Kidney (tissue), 13 donors: ENCODE measurements at regions not wholly inside any gene's neighbourhood (a gene's known extent, or its start where the extent isn't known, plus 50 kb on each side); places are given as distances from the start of the nearest gene placed in this dataset.

Source experiments
- DNase-seq, 5 donors: peaks; one replicate each; pipeline ENCODE4 v3.0.0-alpha.2; 2013 to 2020
- FAIRE-seq: peaks from 2 replicates; lab custom pipeline; 2012; peaks lifted over from hg19 to GRCh38; lab: Jason Lieb, UNC
- H3K27ac ChIP-seq, 2 donors: one replicate each; pipeline ENCODE4 v1.7.0; 2013; ENCODE audit warnings: low read depth in 2 of 2, low read length in 2 of 2, inconsistent platforms in 1 of 2
- H3K27me3 ChIP-seq: one replicate; pipeline ENCODE4 v1.7.1; 2013; ENCODE audit warnings: low read length, inconsistent platforms; ENCODE audit not compliant: control insufficient read depth, insufficient read depth
- H3K36me3 ChIP-seq, 3 donors: one replicate each; pipeline versions ENCODE4 v1.7.0 to v1.7.1; 2013; ENCODE audit warnings: low read length in 3 of 3, control low read depth in 1 of 3, inconsistent platforms in 1 of 3; ENCODE audit not compliant: insufficient read depth in 3 of 3, control insufficient read depth in 2 of 3
- H3K4me1 ChIP-seq, 3 donors: one replicate each; pipeline versions ENCODE4 v1.7.0 to v1.7.1; 2013; ENCODE audit warnings: low read length in 3 of 3, inconsistent platforms in 1 of 3, low read depth in 1 of 3; ENCODE audit not compliant: control insufficient read depth in 2 of 3, insufficient read depth in 2 of 3
- H3K4me3 ChIP-seq, 3 donors: one replicate each; pipeline versions ENCODE4 v1.7.0 to v1.8.1; 2013; ENCODE audit warnings: low read length in 3 of 3, control low read depth in 1 of 3, inconsistent platforms in 1 of 3
- H3K9ac ChIP-seq, 3 donors: one replicate each; pipeline versions ENCODE4 v1.7.0 to v1.7.1; 2013; ENCODE audit warnings: low read length in 3 of 3, control low read depth in 1 of 3, inconsistent platforms in 1 of 3
- H3K9me3 ChIP-seq, 3 donors: one replicate each; pipeline versions ENCODE4 v1.7.0 to v1.7.1; 2013; ENCODE audit warnings: low read length in 3 of 3, control low read depth in 1 of 3, inconsistent platforms in 1 of 3; ENCODE audit not compliant: control insufficient read depth in 2 of 3, insufficient read depth in 1 of 3
- intact Hi-C: fragments of 100-400 bp; cut with DNase I; formaldehyde crosslinking; loops from one replicate; pipeline ENCODE4 v1.11.1; 2022
- TF ChIP-seq, protein P1 (sequence below): IDR thresholded peaks from 3 replicates; pipeline ENCODE4 v1.5.1; 2012; ENCODE audit warnings: mild to moderate bottlenecking, moderate library complexity, borderline replicate concordance; ENCODE audit not compliant: insufficient read depth; ENCODE audit errors: extremely low read depth
- donor health status: control.
- donor health status: control.
- donor health status: control.
- donor health status: control.
- donor health status: control.
- donor health status: DM: yes; HTN: yes; CAD: no.
- donor health status: Normal renal cell carcinoma (clear cell type).

DNA sequence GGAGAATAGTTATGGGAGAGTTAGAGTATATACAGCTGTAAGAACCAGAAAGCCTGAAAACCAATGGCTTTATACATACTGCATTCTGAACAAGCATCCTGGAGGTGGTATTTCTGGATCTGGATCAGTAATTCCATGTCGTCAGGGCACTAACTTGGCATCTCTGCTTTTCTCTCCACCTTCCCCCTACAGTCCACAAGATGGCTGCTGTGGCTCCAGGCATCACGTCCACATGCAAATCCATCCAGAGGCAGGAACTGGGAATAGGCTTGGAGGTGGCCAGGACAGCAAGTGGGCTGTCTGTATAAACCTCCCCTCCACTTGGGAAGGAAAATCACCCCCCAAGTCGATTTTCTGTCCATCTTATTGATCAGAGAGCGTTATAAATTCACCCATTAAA lies 86.2 kb upstream of the WDR26 start:
- Histone ChIP-seq H3K4me1 (no peaks in the 10 kb centered on the region), H3K4me3 (no peak overlapping the region), H3K9me3 (no peaks in the 10 kb centered on the region), H3K27me3 (no peaks in the 10 kb centered on the region), H3K36me3 (no peaks in the 10 kb centered on the region), H3K9ac (no peak overlapping the region), H3K27ac (no peak overlapping the region)
- FAIRE-seq (no peak), DNase-seq (no peak)
- intact Hi-C loops: no loop called here
- TF ChIP-seq, protein P1, sequence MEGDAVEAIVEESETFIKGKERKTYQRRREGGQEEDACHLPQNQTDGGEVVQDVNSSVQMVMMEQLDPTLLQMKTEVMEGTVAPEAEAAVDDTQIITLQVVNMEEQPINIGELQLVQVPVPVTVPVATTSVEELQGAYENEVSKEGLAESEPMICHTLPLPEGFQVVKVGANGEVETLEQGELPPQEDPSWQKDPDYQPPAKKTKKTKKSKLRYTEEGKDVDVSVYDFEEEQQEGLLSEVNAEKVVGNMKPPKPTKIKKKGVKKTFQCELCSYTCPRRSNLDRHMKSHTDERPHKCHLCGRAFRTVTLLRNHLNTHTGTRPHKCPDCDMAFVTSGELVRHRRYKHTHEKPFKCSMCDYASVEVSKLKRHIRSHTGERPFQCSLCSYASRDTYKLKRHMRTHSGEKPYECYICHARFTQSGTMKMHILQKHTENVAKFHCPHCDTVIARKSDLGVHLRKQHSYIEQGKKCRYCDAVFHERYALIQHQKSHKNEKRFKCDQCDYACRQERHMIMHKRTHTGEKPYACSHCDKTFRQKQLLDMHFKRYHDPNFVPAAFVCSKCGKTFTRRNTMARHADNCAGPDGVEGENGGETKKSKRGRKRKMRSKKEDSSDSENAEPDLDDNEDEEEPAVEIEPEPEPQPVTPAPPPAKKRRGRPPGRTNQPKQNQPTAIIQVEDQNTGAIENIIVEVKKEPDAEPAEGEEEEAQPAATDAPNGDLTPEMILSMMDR: no peak

DNA sequence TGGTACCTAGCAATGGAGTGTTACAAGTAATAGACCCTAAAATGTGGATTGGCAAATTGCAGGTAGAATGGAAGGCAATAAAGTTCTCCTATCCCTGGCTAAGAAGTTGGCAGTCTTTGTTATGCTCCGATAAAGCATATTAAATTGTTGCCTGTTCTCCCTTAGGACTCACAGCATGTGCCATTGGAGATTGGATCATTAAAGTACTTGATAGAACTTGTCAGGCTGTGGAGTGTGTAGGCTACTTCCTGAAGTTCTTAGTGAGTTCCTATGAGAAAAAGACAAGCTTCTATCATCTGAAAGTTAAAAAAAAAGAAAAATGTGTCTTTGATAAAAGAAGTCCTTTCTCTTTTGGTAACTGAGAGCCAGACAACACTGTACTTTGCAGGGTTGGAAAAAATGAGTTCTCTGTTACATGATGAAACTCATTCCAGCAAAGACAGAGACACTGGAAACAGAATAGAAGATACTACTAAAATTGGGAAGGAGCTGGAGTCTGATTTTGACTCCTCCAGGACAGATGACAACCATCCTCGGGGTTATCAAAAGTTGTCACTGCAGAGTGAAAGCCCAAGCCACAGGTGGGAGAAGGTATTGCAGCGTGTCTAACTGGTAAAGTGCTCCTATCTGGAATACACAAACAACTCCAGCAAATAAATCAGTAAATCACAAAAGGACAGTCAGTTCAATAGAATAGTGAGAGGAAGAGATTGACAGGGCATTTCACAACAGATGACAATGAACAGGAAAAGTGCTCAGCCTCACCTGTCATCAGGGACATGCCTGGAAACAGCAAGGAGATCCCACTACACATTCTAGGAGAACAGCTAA lies 87.5 kb upstream of the WDR26 start:
- H3K36me3 ChIP-seq: no peaks in the 10 kb centered on the region
- no peak overlapping the region for H3K4me3 ChIP-seq
- intact Hi-C loops: no loop called here
- H3K9ac ChIP-seq: no peak overlapping the region
- H3K27me3 ChIP-seq: no peaks in the 10 kb centered on the region
- H3K27ac ChIP-seq: no peak overlapping the region
- DNase-seq (no peak), FAIRE-seq (no peak)
- TF ChIP-seq, protein P1: no peak
- H3K9me3 ChIP-seq: no peaks in the 10 kb centered on the region
- no peaks in the 10 kb centered on the region for H3K4me1 ChIP-seq

DNA sequence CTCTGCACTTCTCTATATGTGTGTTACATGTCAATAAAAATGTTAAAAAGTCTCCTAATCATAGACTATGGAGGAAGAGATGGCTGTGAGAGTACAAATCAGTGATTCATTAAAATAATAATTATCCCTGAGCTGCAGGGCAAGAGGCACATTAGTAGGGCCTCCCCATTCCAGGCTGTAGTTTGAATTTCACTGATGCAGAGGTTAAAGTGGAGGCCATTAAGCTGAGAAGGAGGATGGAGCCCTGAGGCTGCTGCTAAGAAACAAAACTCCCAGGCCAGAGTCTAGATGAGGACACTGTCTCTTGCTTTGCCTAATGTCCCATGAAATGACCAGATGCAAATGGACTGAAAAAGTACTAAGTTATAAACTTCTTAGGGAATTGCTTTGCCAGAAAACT lies 89.1 kb upstream of the WDR26 start:
- Histone ChIP-seq H3K27me3 (no peaks in the 10 kb centered on the region), H3K9me3 (no peaks in the 10 kb centered on the region), H3K27ac (no peak overlapping the region), H3K9ac (no peak overlapping the region), H3K4me3 (no peak overlapping the region), H3K36me3 (no peaks in the 10 kb centered on the region), H3K4me1 (no peaks in the 10 kb centered on the region)
- intact Hi-C loops: no loop called here
- DNase-seq (no peak), FAIRE-seq (no peak)
- TF ChIP-seq, protein P1: no peak
